GM19328 (cell line): ENCODE measurements at regions not wholly inside any gene's neighbourhood (a gene's known extent, or its start where the extent isn't known, plus 50 kb on each side); places are given as distances from the start of the nearest gene placed in this dataset.

Source experiments
- ATAC-seq: cut with Tn5 transposase; IDR thresholded peaks from one replicate; pipeline ENCODE4 v1.9.1; 2021; ENCODE audit warnings: mild to moderate bottlenecking, moderate library complexity; ENCODE audit not compliant: unreplicated experiment

DNA sequence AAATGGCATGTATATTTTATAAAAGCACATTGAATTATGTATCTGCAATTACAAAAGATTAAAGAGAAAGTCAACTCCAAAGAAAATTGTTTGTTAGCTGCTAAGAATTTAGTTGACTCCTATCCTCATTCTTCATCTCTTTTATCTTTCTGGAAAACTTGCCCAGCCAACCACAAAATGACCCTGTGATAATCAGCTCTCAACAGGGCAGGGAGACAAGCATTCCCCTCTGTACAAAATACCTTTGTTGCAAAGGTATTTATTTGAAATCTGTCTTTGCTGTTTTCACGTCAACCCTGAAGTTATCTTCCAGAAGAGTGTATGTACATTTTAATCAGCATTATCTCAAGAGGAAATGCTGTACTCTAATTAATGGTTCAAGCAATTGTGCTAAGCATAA, 191.1 kb upstream of the DDI1 start:
- no peak for ATAC-seq

- ATAC-seq, result no peak
Measured at GRCh38 chr11:103848686-103849085, 187.8 kb upstream of the DDI1 start.

DNA sequence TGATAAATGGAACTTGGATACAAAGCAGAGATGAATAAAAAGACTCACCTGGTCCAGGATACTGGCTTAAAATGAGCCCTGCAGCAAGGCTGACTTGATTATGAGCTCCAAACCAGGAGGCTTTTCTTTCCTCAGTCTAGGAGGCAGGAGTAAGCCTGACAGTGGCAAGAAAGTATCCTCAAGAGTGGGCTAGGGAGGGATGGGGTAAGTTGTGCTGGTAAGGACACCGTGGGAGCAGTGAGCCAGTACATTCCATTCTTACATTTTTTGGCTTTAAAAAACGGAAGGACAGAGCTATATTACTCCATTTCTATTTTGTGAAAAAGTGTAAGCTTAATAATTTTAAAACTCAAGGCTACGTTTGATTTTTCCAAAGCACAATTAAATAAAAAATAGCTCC, 187.1 kb upstream of the DDI1 start:
- no peak for ATAC-seq

GRCh38 chr11:103850419-103851165, 185.8 kb upstream of the DDI1 start:
- no peak for ATAC-seq

DNA sequence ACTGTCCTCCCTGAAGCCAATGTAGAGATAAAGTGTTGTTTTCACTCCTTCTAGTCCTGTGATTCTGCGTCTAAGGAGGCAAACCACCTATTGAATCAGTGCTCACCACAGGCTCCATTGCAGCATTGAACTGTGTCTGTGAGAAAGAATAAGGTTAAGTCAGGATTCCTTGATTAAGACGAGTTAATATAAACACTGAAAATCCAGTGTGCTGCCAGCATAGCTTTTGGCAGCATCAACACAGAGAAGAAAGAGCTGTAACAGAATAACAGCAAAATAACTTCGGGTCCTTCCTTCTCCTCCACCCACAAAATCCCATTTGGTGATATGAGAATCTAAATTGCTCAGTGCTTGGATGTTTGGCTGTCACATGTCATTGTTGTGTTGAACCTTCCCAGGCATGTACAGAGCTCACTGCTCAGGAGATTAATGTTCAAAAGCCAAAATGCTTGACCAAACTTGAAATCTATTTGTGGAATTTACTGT, 185.2 kb upstream of the DDI1 start:
- ATAC-seq, result no peak
